ENCODE measurements at regions not wholly inside any gene's neighbourhood (a gene's known extent, or its start where the extent isn't known, plus 50 kb on each side); places are given as distances from the start of the nearest gene placed in this dataset.

GRCh38 chrX:26032111-26032912 lies 105.8 kb upstream of the MAGEB18 start:
- DNase-seq (ENCODE audit: low read depth): no peak

GRCh38 chrX:26037367-26037766 lies 100.8 kb upstream of the MAGEB18 start:
- no peak for DNase-seq (ENCODE audit: low read depth)

- no peak for DNase-seq (ENCODE audit: low read depth)
These were observed 88.0 kb upstream of the MAGEB18 start for GRCh38 chrX:26050099-26050498.

- DNase-seq (ENCODE audit: low read depth): no peak
These were observed 67.3 kb upstream of the MAGEB18 start for GRCh38 chrX:26070882-26071281.

GRCh38 chrX:26071618-26072017 lies 66.5 kb upstream of the MAGEB18 start:
- no peak for DNase-seq (ENCODE audit: low read depth)

GRCh38 chrX:26083093-26083492 lies 55.0 kb upstream of the MAGEB18 start:
- no peak for DNase-seq (ENCODE audit: low read depth)
